Epithelial cell of esophagus (primary cell): ENCODE measurements at regions not wholly inside any gene's neighbourhood (a gene's known extent, or its start where the extent isn't known, plus 50 kb on each side); places are given as distances from the start of the nearest gene placed in this dataset.
"Not testable (repeated sequence)": the region's sequence is repeated elsewhere in the genome, so short reads cannot be mapped to it uniquely, and the experiment has no call there.

Experiments used
- DNase-seq: peaks from one replicate; pipeline ENCODE4 v3.0.0; 2010; ENCODE audit warnings: low read depth
- H3K4me3 ChIP-seq: 2 replicates; pipeline ENCODE4 v1.5.1; 2011; ENCODE audit warnings: mild to moderate bottlenecking, low read length, control low read depth
- CTCF ChIP-seq: IDR thresholded peaks from 2 replicates; pipeline ENCODE4 v1.5.1; 2011; ENCODE audit warnings: low read depth, mild to moderate bottlenecking, low read length, control low read depth, inconsistent platforms; ENCODE audit not compliant: insufficient read depth; ENCODE audit errors: missing control alignments

GRCh38 chr16:26983426-26983825 is 83.3 kb upstream of the C16orf82 start:
- H3K4me3 ChIP-seq: no peak overlapping the region
- no peak for DNase-seq
- no peak for TF ChIP-seq CTCF

- H3K4me3 ChIP-seq: no peak overlapping the region
- no peak for TF ChIP-seq CTCF
- DNase-seq: no peak
Observed at GRCh38 chr16:26985100-26986065, 81.3 kb upstream of the C16orf82 start.

- no peak for DNase-seq
- TF ChIP-seq CTCF: no peak
- H3K4me3 ChIP-seq: no peak overlapping the region
Observed at GRCh38 chr16:26987597-26988010, 79.1 kb upstream of the C16orf82 start.

- no peak for TF ChIP-seq CTCF
- no peak for DNase-seq
- no peak overlapping the region for H3K4me3 ChIP-seq
Observed at GRCh38 chr16:26988186-26988585, 78.5 kb upstream of the C16orf82 start.

- not testable (repeated sequence) for DNase-seq, H3K4me3 ChIP-seq
Observed at GRCh38 chr16:26990384-26991120, 76.2 kb upstream of the C16orf82 start.

GRCh38 chr16:26992666-26993349 is 73.9 kb upstream of the C16orf82 start:
- no peak for DNase-seq
- TF ChIP-seq CTCF: no peak
- no peak overlapping the region for H3K4me3 ChIP-seq

- no peak for DNase-seq
- TF ChIP-seq CTCF: no peak
Observed at GRCh38 chr16:26993511-26993910, 73.2 kb upstream of the C16orf82 start.

More at GRCh38 chr16:26993511-26993910, 73.2 kb upstream of the C16orf82 start:
- H3K4me3 ChIP-seq: no peak overlapping the region
